HCT116 (cell line): ENCODE measurements at regions not wholly inside any gene's neighbourhood (a gene's known extent, or its start where the extent isn't known, plus 50 kb on each side); places are given as distances from the start of the nearest gene placed in this dataset.

Experiments used
- CEBPB ChIP-seq: IDR thresholded peaks from 2 replicates; pipeline ENCODE4 v1.6.1; 2012; ENCODE audit warnings: low read depth
- ELF1 ChIP-seq: IDR thresholded peaks from 2 replicates; pipeline ENCODE4 v1.6.1; 2012; ENCODE audit warnings: low read depth, borderline replicate concordance
- POLR2AphosphoS5 ChIP-seq: IDR thresholded peaks from 2 replicates; pipeline ENCODE4 v1.6.1; 2011; ENCODE audit warnings: mild to moderate bottlenecking, low read depth, low read length, moderate library complexity
- RAD21 ChIP-seq: IDR thresholded peaks from 2 replicates; pipeline ENCODE4 v1.6.1; 2012; ENCODE audit warnings: low read depth, mild to moderate bottlenecking
- TF ChIP-seq, protein P1 (sequence below), 3 experiments: fragments of 200-600 bp in 1 of 3; sonication (generic) in 1 of 3; IDR thresholded peaks in 2 of 3; conservative IDR thresholded peaks in 1 of 3; 2 replicates each; pipeline ENCODE4 v1.5.1; 2012 to 2017; ENCODE audit warnings: low read depth in 2 of 3, low read length in 2 of 3, antibody characterized with exemption in 1 of 3, borderline replicate concordance in 1 of 3, control low read depth in 1 of 3, mild to moderate bottlenecking in 1 of 3, mixed read lengths in 1 of 3, mixed run types in 1 of 3, moderate library complexity in 1 of 3; ENCODE audit not compliant: insufficient read depth in 1 of 3

- TF ChIP-seq, protein P1, sequence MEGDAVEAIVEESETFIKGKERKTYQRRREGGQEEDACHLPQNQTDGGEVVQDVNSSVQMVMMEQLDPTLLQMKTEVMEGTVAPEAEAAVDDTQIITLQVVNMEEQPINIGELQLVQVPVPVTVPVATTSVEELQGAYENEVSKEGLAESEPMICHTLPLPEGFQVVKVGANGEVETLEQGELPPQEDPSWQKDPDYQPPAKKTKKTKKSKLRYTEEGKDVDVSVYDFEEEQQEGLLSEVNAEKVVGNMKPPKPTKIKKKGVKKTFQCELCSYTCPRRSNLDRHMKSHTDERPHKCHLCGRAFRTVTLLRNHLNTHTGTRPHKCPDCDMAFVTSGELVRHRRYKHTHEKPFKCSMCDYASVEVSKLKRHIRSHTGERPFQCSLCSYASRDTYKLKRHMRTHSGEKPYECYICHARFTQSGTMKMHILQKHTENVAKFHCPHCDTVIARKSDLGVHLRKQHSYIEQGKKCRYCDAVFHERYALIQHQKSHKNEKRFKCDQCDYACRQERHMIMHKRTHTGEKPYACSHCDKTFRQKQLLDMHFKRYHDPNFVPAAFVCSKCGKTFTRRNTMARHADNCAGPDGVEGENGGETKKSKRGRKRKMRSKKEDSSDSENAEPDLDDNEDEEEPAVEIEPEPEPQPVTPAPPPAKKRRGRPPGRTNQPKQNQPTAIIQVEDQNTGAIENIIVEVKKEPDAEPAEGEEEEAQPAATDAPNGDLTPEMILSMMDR (IDR thresholded peaks at IDR 0.05 in 2 of 3, conservative IDR thresholded peaks at IDR 0.05 in 1 of 3; ENCODE audit: borderline replicate concordance in 1 of 3, insufficient read depth in 1 of 3, low read depth in 2 of 3, low read length in 2 of 3) = no peak
- TF ChIP-seq RAD21 (no peak), POLR2AphosphoS5 (no peak), CEBPB (no peak), ELF1 (no peak)
Measured at GRCh38 chr5:158140120-158140731, 281.3 kb upstream of the CLINT1 start.
